ENCODE measurements at regions not wholly inside any gene's neighbourhood (a gene's known extent, or its start where the extent isn't known, plus 50 kb on each side); places are given as distances from the start of the nearest gene placed in this dataset.

GRCh38 chr12:28872654-28873268 is 276.3 kb upstream of the FAR2 start:
- peak; percentile 39 for DNase-seq (ENCODE audit: low read depth)
- peak; percentile 92 for TF ChIP-seq CTCF (conservative IDR thresholded peaks at IDR 0.05; ENCODE audit: low read depth, low read length)
- H3K4me3 ChIP-seq (ENCODE audit: low read length), result no peak overlapping the region

GRCh38 chr12:28874758-28875157 is 274.3 kb upstream of the FAR2 start:
- no peak for DNase-seq (ENCODE audit: low read depth)
- no peak overlapping the region for H3K4me3 ChIP-seq (ENCODE audit: low read length)
- no peak for TF ChIP-seq CTCF (conservative IDR thresholded peaks at IDR 0.05; ENCODE audit: low read depth, low read length)

GRCh38 chr12:28876196-28876798 is 272.8 kb upstream of the FAR2 start:
- no peak overlapping the region for H3K4me3 ChIP-seq (ENCODE audit: low read length)
- TF ChIP-seq CTCF (conservative IDR thresholded peaks at IDR 0.05; ENCODE audit: low read depth, low read length), result no peak
- no peak for DNase-seq (ENCODE audit: low read depth)

GRCh38 chr12:28877854-28878253 is 271.2 kb upstream of the FAR2 start:
- TF ChIP-seq CTCF (conservative IDR thresholded peaks at IDR 0.05; ENCODE audit: low read depth, low read length), result no peak
- H3K4me3 ChIP-seq (ENCODE audit: low read length), result no peak overlapping the region
- no peak for DNase-seq (ENCODE audit: low read depth)

- H3K4me3 ChIP-seq (ENCODE audit: low read length), result no peak overlapping the region
- no peak for DNase-seq (ENCODE audit: low read depth)
- no peak for TF ChIP-seq CTCF (conservative IDR thresholded peaks at IDR 0.05; ENCODE audit: low read depth, low read length)
These were observed 270.4 kb upstream of the FAR2 start for GRCh38 chr12:28878629-28879028.

- TF ChIP-seq CTCF (conservative IDR thresholded peaks at IDR 0.05; ENCODE audit: low read depth, low read length), result no peak
- H3K4me3 ChIP-seq (ENCODE audit: low read length), result no peak overlapping the region
- DNase-seq (ENCODE audit: low read depth), result no peak
These were observed 269.7 kb upstream of the FAR2 start for GRCh38 chr12:28879379-28879778.

- TF ChIP-seq CTCF (conservative IDR thresholded peaks at IDR 0.05; ENCODE audit: low read depth, low read length), result no peak
- DNase-seq (ENCODE audit: low read depth), result no peak
- H3K4me3 ChIP-seq (ENCODE audit: low read length), result no peak overlapping the region
These were observed 266.6 kb upstream of the FAR2 start for GRCh38 chr12:28882444-28882843.

Data from retinal pigment epithelial cell (primary cell).